ENCODE measurements at regions not wholly inside any gene's neighbourhood (a gene's known extent, or its start where the extent isn't known, plus 50 kb on each side); places are given as distances from the start of the nearest gene placed in this dataset.
"Not testable (repeated sequence)": the region's sequence is repeated elsewhere in the genome, so short reads cannot be mapped to it uniquely, and the experiment has no call there.

GRCh38 chr1:241432241-241432640 lies 75.2 kb upstream of the RGS7 start:
- TF ChIP-seq L3MBTL2 (conservative IDR thresholded peaks at IDR 0.05) (no peak), FOXA1 (IDR thresholded peaks at IDR 0.05) (no peak), FOXK2 (IDR thresholded peaks at IDR 0.05) (no peak), HDGF (IDR thresholded peaks at IDR 0.05; ENCODE audit: borderline replicate concordance) (no peak), NFRKB (IDR thresholded peaks at IDR 0.05) (no peak), CTBP1 (IDR thresholded peaks at IDR 0.05; ENCODE audit: borderline replicate concordance) (no peak), SUZ12 (IDR thresholded peaks at IDR 0.05) (no peak)
- POLR2A ChIA-PET: no interaction called here
- CTCF ChIA-PET: no interaction called here
- no peak for DNase-seq (ENCODE audit: extremely low spot score)

- POLR2A ChIA-PET; CTCF ChIA-PET; DNase-seq (ENCODE audit: extremely low spot score): not testable (repeated sequence)
Measured at GRCh38 chr1:241425091-241425490, 68.1 kb upstream of the RGS7 start.

- CTCF ChIA-PET: no interaction called here
- no peak for DNase-seq (ENCODE audit: extremely low spot score)
- POLR2A ChIA-PET: no interaction called here
- no peak for TF ChIP-seq BHLHE40 (IDR thresholded peaks at IDR 0.05; ENCODE audit: borderline replicate concordance)
- TF ChIP-seq ELF4 (IDR thresholded peaks at IDR 0.05): no peak
Measured at GRCh38 chr1:241424480-241424971, 67.5 kb upstream of the RGS7 start.

- ChIA-PET POLR2A (no interaction called here), CTCF (no interaction called here)
- no peak for TF ChIP-seq TARDBP (IDR thresholded peaks at IDR 0.05)
- peak; percentile 60 for TF ChIP-seq L3MBTL2 (conservative IDR thresholded peaks at IDR 0.05)
- DNase-seq (ENCODE audit: extremely low spot score): peak; percentile 61
Measured at GRCh38 chr1:241423541-241424479, 66.8 kb upstream of the RGS7 start.

GRCh38 chr1:241422470-241422869 lies 65.5 kb upstream of the RGS7 start:
- TF ChIP-seq TARDBP (IDR thresholded peaks at IDR 0.05): no peak
- no peak for TF ChIP-seq PKNOX1 (IDR thresholded peaks at IDR 0.05)
- ChIA-PET POLR2A (no interaction called here), CTCF (no interaction called here)
- DNase-seq (ENCODE audit: extremely low spot score): no peak

- no peak for DNase-seq (ENCODE audit: extremely low spot score)
- ChIA-PET CTCF (no interaction called here), POLR2A (no interaction called here)
- TF ChIP-seq ZNF384 (IDR thresholded peaks at IDR 0.05): no peak
- no peak for TF ChIP-seq NFRKB (IDR thresholded peaks at IDR 0.05)
- no peak for TF ChIP-seq TARDBP (IDR thresholded peaks at IDR 0.05)
Measured at GRCh38 chr1:241419986-241420385, 63.0 kb upstream of the RGS7 start.

- TF ChIP-seq SUZ12 (IDR thresholded peaks at IDR 0.05): no peak
- no peak for TF ChIP-seq L3MBTL2 (conservative IDR thresholded peaks at IDR 0.05)
- TF ChIP-seq FOXA1 (IDR thresholded peaks at IDR 0.05): no peak
- no peak for TF ChIP-seq FOXK2 (IDR thresholded peaks at IDR 0.05)
- no peak for TF ChIP-seq TARDBP (IDR thresholded peaks at IDR 0.05)
- CTCF ChIA-PET: no interaction called here
- POLR2A ChIA-PET: no interaction called here
- no peak for DNase-seq (ENCODE audit: extremely low spot score)
Measured at GRCh38 chr1:241417258-241417657, 60.3 kb upstream of the RGS7 start.

GRCh38 chr1:241413974-241414373 lies 57.0 kb upstream of the RGS7 start:
- no peak for DNase-seq (ENCODE audit: extremely low spot score)
- POLR2A ChIA-PET: no interaction called here
- TF ChIP-seq L3MBTL2 (conservative IDR thresholded peaks at IDR 0.05): no peak
- TF ChIP-seq SP1 (IDR thresholded peaks at IDR 0.05): no peak
- no peak for TF ChIP-seq TARDBP (IDR thresholded peaks at IDR 0.05)
- no peak for TF ChIP-seq SUZ12 (IDR thresholded peaks at IDR 0.05)
- TF ChIP-seq FOXK2 (IDR thresholded peaks at IDR 0.05): no peak
- CTCF ChIA-PET: no interaction called here

GRCh38 chr1:241413386-241413785 lies 56.4 kb upstream of the RGS7 start:
- TF ChIP-seq CTBP1 (IDR thresholded peaks at IDR 0.05; ENCODE audit: borderline replicate concordance) (no peak), LEF1 (IDR thresholded peaks at IDR 0.05; ENCODE audit: borderline replicate concordance) (no peak), BHLHE40 (IDR thresholded peaks at IDR 0.05; ENCODE audit: borderline replicate concordance) (no peak), SUZ12 (IDR thresholded peaks at IDR 0.05) (no peak), FOXM1 (IDR thresholded peaks at IDR 0.05; ENCODE audit: borderline replicate concordance) (no peak), NFRKB (IDR thresholded peaks at IDR 0.05) (no peak), ZNF384 (IDR thresholded peaks at IDR 0.05) (no peak), SP1 (IDR thresholded peaks at IDR 0.05) (no peak), ARNT (IDR thresholded peaks at IDR 0.05) (no peak), FOXA1 (IDR thresholded peaks at IDR 0.05) (no peak)
- ChIA-PET CTCF (interaction anchor here (0.6 kb wide), 1 partner anchor 55 kb away, joined by 4 read pairs; no protein-coding TSS in a partner anchor), POLR2A (no interaction called here)
- DNase-seq (ENCODE audit: extremely low spot score): no peak
